ENCODE measurements at regions not wholly inside any gene's neighbourhood (a gene's known extent, or its start where the extent isn't known, plus 50 kb on each side); places are given as distances from the start of the nearest gene placed in this dataset.

DNA sequence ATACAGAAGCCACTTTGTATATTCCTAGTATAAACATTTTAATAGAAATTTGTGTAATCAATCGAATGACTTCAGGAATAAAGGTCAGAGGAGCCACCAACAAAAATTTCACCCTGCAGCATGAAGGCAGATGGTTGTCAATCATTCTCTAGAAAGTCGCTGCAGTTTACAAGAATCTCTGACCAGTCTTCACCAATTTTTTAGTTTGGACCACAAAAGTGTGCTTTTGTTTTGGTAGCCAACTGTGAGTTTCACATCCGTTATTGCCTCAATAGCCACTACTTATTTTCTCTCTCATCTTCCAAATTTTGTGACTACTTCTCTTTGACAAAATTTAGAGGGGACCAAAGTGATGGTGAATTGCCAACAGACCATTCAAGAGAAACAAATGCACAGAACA lies 1155.6 kb downstream of the AMY1C start:
- no peak for DNase-seq
- TF ChIP-seq, protein P1, sequence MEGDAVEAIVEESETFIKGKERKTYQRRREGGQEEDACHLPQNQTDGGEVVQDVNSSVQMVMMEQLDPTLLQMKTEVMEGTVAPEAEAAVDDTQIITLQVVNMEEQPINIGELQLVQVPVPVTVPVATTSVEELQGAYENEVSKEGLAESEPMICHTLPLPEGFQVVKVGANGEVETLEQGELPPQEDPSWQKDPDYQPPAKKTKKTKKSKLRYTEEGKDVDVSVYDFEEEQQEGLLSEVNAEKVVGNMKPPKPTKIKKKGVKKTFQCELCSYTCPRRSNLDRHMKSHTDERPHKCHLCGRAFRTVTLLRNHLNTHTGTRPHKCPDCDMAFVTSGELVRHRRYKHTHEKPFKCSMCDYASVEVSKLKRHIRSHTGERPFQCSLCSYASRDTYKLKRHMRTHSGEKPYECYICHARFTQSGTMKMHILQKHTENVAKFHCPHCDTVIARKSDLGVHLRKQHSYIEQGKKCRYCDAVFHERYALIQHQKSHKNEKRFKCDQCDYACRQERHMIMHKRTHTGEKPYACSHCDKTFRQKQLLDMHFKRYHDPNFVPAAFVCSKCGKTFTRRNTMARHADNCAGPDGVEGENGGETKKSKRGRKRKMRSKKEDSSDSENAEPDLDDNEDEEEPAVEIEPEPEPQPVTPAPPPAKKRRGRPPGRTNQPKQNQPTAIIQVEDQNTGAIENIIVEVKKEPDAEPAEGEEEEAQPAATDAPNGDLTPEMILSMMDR (conservative IDR thresholded peaks at IDR 0.05) = no peak
- peaks cover 0 to 8% (median 0%) of the 10 kb centered on the region in 3 experiments; a peak in 2 of 7 replicates for H3K36me3 Mint-ChIP-seq (ENCODE audit: insufficient read depth in 1 of 3, low read depth in 3 of 3)
- H2BK20ac ChIP-seq (ENCODE audit: low read depth, low read length, poor library complexity, severe bottlenecking) = no peak overlapping the region
- H3K23ac ChIP-seq (ENCODE audit: insufficient read length, low read depth, low read length) = no peak overlapping the region
- H2BK12ac ChIP-seq (ENCODE audit: insufficient read length, low read depth, low read length) = no peak overlapping the region
- H3K9me3 Mint-ChIP-seq = peaks cover 5 to 10% of the 10 kb centered on the region in 2 experiments; a peak in 4 of 5 replicates
- no peak overlapping the region for H3K4me3 Mint-ChIP-seq
- no CpG with 5 or more reads among the region's 3 CpGs for WGBS (ENCODE audit: extremely low coverage, insufficient read length, low lambda C conversion rate)
- no peak overlapping the region for H2BK15ac ChIP-seq (ENCODE audit: low read depth, low read length)
- H3K27ac ChIP-seq (ENCODE audit: insufficient read length, low read depth, low read length) = no peak overlapping the region
- H3K27me3 ChIP-seq (ENCODE audit: insufficient read depth, low read length) = no peaks in the 10 kb centered on the region
- no peaks in the 10 kb centered on the region for H3K4me1 ChIP-seq (ENCODE audit: insufficient read depth, low read length)
- H2BK120ac ChIP-seq (ENCODE audit: low read depth, low read length, poor library complexity, severe bottlenecking) = no peak overlapping the region
- H2BK5ac ChIP-seq (ENCODE audit: insufficient read length, low read length) = no peak overlapping the region
- H3K4me2 ChIP-seq (ENCODE audit: insufficient read depth, insufficient read length, low read length) = no peak overlapping the region
- H3K79me2 ChIP-seq (ENCODE audit: insufficient read depth, low read length) = no peaks in the 10 kb centered on the region
- no peak overlapping the region for H2AFZ ChIP-seq (ENCODE audit: low read length)
- no peaks in the 10 kb centered on the region; the same call in 1 of the 2 replicates for H3K27me3 Mint-ChIP-seq (ENCODE audit: low read depth)
- H3K9ac ChIP-seq (ENCODE audit: extremely low read depth, insufficient read length, low read length) = no peak overlapping the region
- no peak overlapping the region for H3T11ph ChIP-seq (ENCODE audit: low read length)
- no peak overlapping the region for H2AK5ac ChIP-seq (ENCODE audit: insufficient read length, low read length)
- no peaks in the 10 kb centered on the region for H3K4me1 Mint-ChIP-seq
- H4K8ac ChIP-seq (replicated peaks; ENCODE audit: insufficient read length, low read depth, low read length) = no peak overlapping the region
- H4K20me1 ChIP-seq (ENCODE audit: control insufficient read depth, insufficient read depth, insufficient read length) = no peaks in the 10 kb centered on the region
- no peak overlapping the region for H3K4ac ChIP-seq (ENCODE audit: low read depth, low read length)
- no peak overlapping the region for H4K5ac ChIP-seq (ENCODE audit: insufficient read length, low read depth, low read length)
- H3K56ac ChIP-seq (ENCODE audit: insufficient read length, low read depth, low read length) = no peak overlapping the region
- H3K79me1 ChIP-seq (ENCODE audit: insufficient read depth, low read depth, low read length, poor library complexity, severe bottlenecking) = no peaks in the 10 kb centered on the region
- H3K23me2 ChIP-seq (ENCODE audit: insufficient read length, low read depth, low read length, poor library complexity, severe bottlenecking) = no peaks in the 10 kb centered on the region
- H3K27ac Mint-ChIP-seq = no peak overlapping the region
- no peak overlapping the region for H4K91ac ChIP-seq (ENCODE audit: insufficient read length, low read depth, low read length)
- H3K18ac ChIP-seq (ENCODE audit: insufficient read length, low read depth, low read length) = no peak overlapping the region
- no peaks in the 10 kb centered on the region for H3K9me3 ChIP-seq (ENCODE audit: control insufficient read depth, low read depth, low read length)
- no peak overlapping the region for H3K14ac ChIP-seq (ENCODE audit: insufficient read depth, low read length)

Data from H9 (cell line).